GM19351 (cell line): ENCODE measurements at regions not wholly inside any gene's neighbourhood (a gene's known extent, or its start where the extent isn't known, plus 50 kb on each side); places are given as distances from the start of the nearest gene placed in this dataset.
"Not testable (repeated sequence)": the region's sequence is repeated elsewhere in the genome, so short reads cannot be mapped to it uniquely, and the experiment has no call there.

Experiments
- ATAC-seq: cut with Tn5 transposase; IDR thresholded peaks from one replicate; pipeline ENCODE4 v1.9.1; 2021; ENCODE audit warnings: mild to moderate bottlenecking, moderate library complexity; ENCODE audit not compliant: unreplicated experiment

DNA sequence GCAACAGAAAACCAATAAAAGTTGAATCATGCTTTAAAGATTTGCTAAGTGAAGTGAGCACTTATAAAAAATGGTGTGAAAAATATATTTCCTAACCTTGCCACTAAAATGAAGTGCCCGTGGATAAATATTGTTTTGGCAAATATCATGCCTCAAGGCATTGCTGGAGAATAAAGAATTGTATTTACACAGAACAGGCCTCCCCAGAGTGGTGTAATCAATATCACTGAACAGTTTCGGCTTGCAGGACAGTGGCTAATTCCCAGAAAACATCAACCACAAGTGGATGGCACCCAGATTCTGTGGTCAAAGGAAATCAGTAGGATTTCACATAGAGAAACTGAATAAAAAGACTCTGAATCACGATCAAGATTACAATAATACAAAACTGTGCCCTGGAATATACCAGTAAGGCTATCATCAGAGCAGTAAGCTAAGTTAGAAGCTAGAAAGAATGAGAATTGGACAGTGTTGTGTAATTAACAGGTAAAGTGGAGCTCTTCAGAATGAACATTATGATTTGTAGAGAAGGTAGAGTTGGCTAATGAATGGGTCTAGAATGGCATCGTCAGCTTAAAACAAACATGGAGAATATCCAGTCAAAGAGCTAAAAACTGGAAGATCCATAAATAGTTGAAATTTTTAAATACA, 1026.9 kb upstream of the ADGRB3 start:
- no peak for ATAC-seq

- ATAC-seq: no peak
These were observed 1027.9 kb upstream of the ADGRB3 start for GRCh38 chr6:67606906-67607828.

DNA sequence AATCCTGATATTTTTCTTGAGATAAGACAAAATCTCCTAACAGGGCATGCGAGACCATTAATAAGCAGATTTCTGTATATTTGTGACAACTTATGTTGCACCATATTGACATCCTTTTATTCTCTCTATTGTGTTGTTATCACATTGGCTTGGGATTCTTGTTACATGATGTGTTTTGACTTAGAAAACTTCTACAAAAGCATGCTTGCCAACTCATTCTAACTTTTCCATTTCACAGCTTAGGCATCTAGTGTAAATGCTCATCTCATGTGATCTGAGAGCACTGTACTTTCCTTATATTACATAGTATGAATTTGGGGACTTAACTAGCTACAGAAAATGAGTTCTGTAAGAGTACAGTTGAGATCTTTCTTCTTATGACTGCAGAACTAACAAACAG, 1040.7 kb upstream of the ADGRB3 start:
- ATAC-seq: no peak

- no peak for ATAC-seq
These were observed 1041.8 kb upstream of the ADGRB3 start for GRCh38 chr6:67593247-67593646.

DNA sequence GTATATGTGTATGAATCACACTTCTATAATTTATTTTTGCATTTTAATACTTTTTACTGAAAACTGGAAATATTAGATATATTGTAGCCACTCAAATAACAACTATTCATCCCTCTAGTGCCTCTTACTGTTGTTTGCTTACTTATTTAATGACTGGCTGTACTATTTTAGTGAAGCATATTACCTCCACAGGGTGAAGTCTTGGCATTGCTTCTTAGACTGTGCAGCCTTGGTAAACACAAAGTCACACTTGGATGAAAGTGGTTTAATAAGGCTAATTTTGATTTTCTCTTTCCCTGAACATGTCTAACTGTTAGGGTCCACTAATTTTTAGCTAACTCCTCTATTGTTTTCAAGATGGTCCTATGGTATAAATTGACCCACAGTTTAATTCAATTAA, 1043.2 kb upstream of the ADGRB3 start:
- no peak for ATAC-seq

GRCh38 chr6:67567842-67568241, 1067.2 kb upstream of the ADGRB3 start:
- no peak for ATAC-seq

GRCh38 chr6:67563671-67564070, 1071.4 kb upstream of the ADGRB3 start:
- no peak for ATAC-seq

DNA sequence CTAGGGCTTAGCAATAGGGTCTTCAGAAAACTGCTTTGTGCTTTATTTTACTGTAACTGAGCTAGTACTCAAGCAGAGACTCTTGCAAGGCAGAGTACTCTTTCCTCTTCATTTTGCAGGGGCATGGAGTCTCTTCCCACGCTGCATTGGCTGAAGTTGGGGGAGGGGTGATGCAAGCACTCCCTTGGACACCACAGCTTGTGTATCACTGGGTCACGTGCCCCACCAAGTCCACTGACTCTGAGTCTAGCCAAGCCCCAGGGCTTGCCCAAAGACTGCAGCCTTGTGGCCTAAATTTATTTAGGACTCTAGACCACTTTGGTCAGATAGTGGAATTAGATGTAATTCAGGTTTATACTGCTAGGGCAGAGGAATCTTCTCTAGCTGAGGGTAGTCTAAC, 1075.0 kb upstream of the ADGRB3 start:
- ATAC-seq: no peak

- ATAC-seq: no peak
These were observed 1076.1 kb upstream of the ADGRB3 start for GRCh38 chr6:67558985-67559384.

GRCh38 chr6:67544851-67545452, 1090.1 kb upstream of the ADGRB3 start:
- no peak for ATAC-seq

- ATAC-seq: no peak
These were observed 1093.5 kb upstream of the ADGRB3 start for GRCh38 chr6:67541586-67541985.

DNA sequence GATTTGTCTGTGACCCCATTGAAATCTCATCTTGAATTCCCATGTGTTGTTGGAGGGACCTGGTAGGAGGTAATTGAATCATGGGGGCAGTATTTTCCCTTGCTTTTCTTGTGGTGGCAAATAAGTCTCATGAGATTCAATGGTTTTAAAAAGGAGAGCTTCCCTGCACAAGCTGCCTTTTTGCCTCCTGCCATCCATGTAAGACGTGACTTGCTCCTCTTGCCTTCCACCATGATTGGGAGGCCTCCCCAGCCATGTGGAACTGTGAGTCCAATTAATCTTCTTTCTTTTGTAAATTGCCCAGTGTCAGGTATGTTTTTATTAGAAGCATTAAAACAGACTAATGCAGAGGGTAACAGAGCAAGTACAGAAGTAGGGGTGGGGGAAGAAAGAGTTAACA, 1097.0 kb upstream of the ADGRB3 start:
- ATAC-seq: no peak

DNA sequence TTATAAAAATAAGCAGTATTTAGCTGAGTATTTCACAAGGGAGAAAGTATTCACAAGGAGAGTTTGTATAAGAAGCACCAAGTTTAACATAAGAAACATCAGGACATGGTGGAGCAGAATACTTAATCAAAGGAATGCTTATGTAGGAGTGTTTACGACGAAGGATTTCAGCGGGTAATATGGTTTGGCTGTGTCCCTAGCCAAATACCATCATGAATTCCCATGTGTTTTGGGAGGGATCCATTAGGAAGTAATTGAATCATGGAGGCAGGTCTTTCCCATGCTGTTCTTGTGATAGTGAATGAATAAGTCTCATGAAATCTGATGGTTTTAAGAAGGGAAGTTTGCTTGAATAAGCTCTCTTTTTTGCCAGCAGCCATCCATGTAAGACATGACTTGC, 1099.1 kb upstream of the ADGRB3 start:
- no peak for ATAC-seq

DNA sequence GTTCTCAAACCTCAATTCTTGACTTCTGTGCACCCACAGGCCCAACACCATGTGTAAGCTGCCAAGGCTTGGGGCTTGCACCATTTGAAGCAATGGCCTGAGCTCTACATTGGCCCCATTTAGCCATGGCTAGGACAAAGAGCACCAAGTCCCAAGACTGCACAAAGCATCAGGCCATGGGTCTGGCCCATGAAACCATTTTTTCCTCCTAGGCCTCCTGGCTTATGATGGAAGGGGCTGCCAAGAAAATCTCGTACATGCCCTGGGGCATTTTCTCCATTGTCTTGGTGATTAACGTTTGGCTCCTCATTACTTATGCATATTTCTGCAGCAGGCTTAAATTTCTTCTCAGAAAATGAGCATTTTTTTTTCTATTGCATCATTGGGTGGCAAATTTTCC, 1128.7 kb upstream of the ADGRB3 start:
- no peak for ATAC-seq

GRCh38 chr6:67501755-67502154, 1133.3 kb upstream of the ADGRB3 start:
- no peak for ATAC-seq

- ATAC-seq: no peak
These were observed 1137.3 kb upstream of the ADGRB3 start for GRCh38 chr6:67497749-67498148.

DNA sequence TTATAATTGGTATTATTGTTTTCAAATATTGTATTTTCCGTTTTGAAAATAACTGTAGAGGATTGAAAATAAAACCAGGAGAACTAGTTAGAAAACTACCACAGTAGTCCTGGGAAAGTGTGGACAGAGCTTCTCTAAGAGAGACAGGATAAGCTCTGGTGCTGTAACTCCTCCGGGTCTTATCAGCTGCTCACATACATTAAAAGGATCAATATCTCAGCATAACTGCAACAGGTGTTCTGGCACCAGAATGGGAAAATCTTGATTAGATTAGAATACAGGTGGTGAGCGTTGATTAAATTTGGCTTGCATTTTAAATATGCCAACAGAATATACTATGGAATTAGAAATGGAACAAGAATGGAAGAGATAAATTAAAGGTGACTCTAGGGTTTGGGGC, 1138.9 kb upstream of the ADGRB3 start:
- ATAC-seq: no peak

DNA sequence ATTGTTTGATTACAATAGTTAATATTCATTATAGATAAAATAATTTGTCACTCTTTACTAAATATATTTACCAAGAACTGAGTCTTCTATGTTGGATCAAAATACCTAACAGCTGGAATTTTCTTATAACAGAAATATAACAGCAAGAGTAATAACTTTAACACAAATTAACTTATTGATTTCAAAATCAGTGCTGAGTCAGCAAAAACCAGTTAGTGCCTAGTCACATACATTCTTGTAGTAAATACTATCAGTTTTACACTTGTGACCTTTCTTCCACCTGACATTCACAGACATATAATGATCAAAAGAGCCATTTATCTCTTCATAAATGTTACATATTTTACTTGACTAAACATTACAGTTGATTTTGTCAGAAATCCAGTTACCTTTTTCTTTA, 1141.4 kb upstream of the ADGRB3 start:
- ATAC-seq: no peak

GRCh38 chr6:67475700-67476099, 1159.4 kb upstream of the ADGRB3 start:
- ATAC-seq: no peak

GRCh38 chr6:67467341-67467740, 1167.7 kb upstream of the ADGRB3 start:
- no peak for ATAC-seq

GRCh38 chr6:67462725-67463124, 1172.4 kb upstream of the ADGRB3 start:
- not testable (repeated sequence) for ATAC-seq

GRCh38 chr6:67459556-67459955, 1175.5 kb upstream of the ADGRB3 start:
- ATAC-seq: no peak
